K562 (cell line): ENCODE measurements at regions not wholly inside any gene's neighbourhood (a gene's known extent, or its start where the extent isn't known, plus 50 kb on each side); places are given as distances from the start of the nearest gene placed in this dataset.

Experiments
- ATAC-seq: fragments of 200-7000 bp; cut with Tn5 transposase; 3 replicates; pipeline ENCODE4 v1.9.1; 2020; ENCODE audit warnings: moderate library complexity
- BruUV-seq: library from RNA; stranded (reverse); fragments of 400-500 nt; replicated peaks from 2 replicates; lab custom pipeline; 2021; lab: Mats Ljungman, UMichigan
- CTCF ChIA-PET: fragments of 300-600 bp; formaldehyde crosslinking; extraction: SDS; loops from one replicate; lab custom pipeline; 2021; ENCODE audit warnings: low intra/inter-chr PET ratio; lab: Yijun Ruan, JAX
- POLR2A ChIA-PET: fragments of 300-600, 350-650 bp; sonication (Branson Sonifier 250); formaldehyde crosslinking; extraction: SDS; loops from one replicate; lab custom pipeline; 2021; ENCODE audit warnings: antibody characterized with exemption, inconsistent platforms; lab: Yijun Ruan, JAX
- DNase-seq, 4 experiments: peaks; one replicate each; pipeline versions ENCODE4 v3.0.0 to v3.0.0-alpha.2; 2011 to 2018; ENCODE audit warnings: low spot score in 3 of 4, mixed read lengths in 3 of 4; ENCODE audit errors: extremely low read depth in 1 of 4
- FAIRE-seq: peaks from 2 replicates; lab custom pipeline; 2011; peaks lifted over from hg19 to GRCh38; lab: Jason Lieb, UNC
- H2AFZ ChIP-seq: 2 replicates; pipeline ENCODE4 v1.6.0; 2011; ENCODE audit warnings: low read depth, low read length, control low read depth, inconsistent platforms
- H3K27ac ChIP-seq: fragments of 200-600 bp; 3 replicates; pipeline ENCODE4 v1.8.0; 2011; ENCODE audit warnings: low read depth, mild to moderate bottlenecking, control low read depth, inconsistent platforms, low read length, moderate library complexity, mixed read lengths; ENCODE audit errors: extremely low read depth
- H3K27me3 ChIP-seq, 2 experiments: fragments of 300-600 bp in 1 of 2; 2 replicates in 1 of 2; 3 replicates in 1 of 2; pipeline versions ENCODE4 v1.6.0 to v1.8.0; 2011; ENCODE audit warnings: inconsistent platforms in 2 of 2, low read length in 2 of 2, mild to moderate bottlenecking in 1 of 2, mixed read lengths in 1 of 2, moderate library complexity in 1 of 2; ENCODE audit not compliant: control insufficient read depth in 2 of 2, insufficient read depth in 2 of 2
- H3K36me3 ChIP-seq: fragments of 300-600 bp; 3 replicates; pipeline ENCODE4 v1.8.0; 2011; ENCODE audit warnings: mild to moderate bottlenecking, low read length, inconsistent platforms; ENCODE audit not compliant: control insufficient read depth, insufficient read depth
- H3K4me1 ChIP-seq, 2 experiments: fragments of 200-600 bp in 1 of 2; replicated peaks in 1 of 2; 2 replicates in 1 of 2; 3 replicates in 1 of 2; pipeline versions ENCODE4 v1.5.1 to v1.8.0; 2011; ENCODE audit warnings: inconsistent platforms in 2 of 2, low read length in 2 of 2, mild to moderate bottlenecking in 1 of 2, mixed read lengths in 1 of 2, moderate library complexity in 1 of 2; ENCODE audit not compliant: control insufficient read depth in 2 of 2, insufficient read depth in 2 of 2
- H3K4me2 ChIP-seq: 2 replicates; pipeline ENCODE4 v1.6.1; 2011; ENCODE audit warnings: low read length, control low read depth, inconsistent platforms, mixed read lengths; ENCODE audit not compliant: insufficient read depth
- H3K4me3 ChIP-seq: fragments of 200-600 bp; sonication (generic), shearing (Covaris generic); 2 replicates; pipeline ENCODE4 v1.5.1; 2016; ENCODE audit warnings: control low read depth, inconsistent platforms
- H3K79me2 ChIP-seq: fragments of 200-600 bp; 3 replicates; pipeline ENCODE4 v1.8.0; 2011; ENCODE audit warnings: low read length, inconsistent platforms; ENCODE audit not compliant: control insufficient read depth, insufficient read depth
- H3K9ac ChIP-seq, 2 experiments: 2 replicates each; pipeline versions ENCODE4 v1.6.0 to v1.6.1; 2011; ENCODE audit warnings: low read depth in 2 of 2, low read length in 2 of 2, control low read depth in 1 of 2, inconsistent platforms in 1 of 2, mild to moderate bottlenecking in 1 of 2, mixed read lengths in 1 of 2; ENCODE audit not compliant: insufficient read depth in 1 of 2
- H3K9me1 ChIP-seq: one replicate; pipeline ENCODE4 v1.6.0; 2011; ENCODE audit warnings: inconsistent platforms, mild to moderate bottlenecking, low read length, moderate library complexity; ENCODE audit not compliant: control insufficient read depth, insufficient read depth
- H3K9me3 ChIP-seq: replicated peaks from 2 replicates; pipeline ENCODE4 v1.5.1; 2011; ENCODE audit warnings: low read depth, low read length, inconsistent platforms; ENCODE audit not compliant: control insufficient read depth, insufficient read depth
- H4K20me1 ChIP-seq: replicated peaks from 2 replicates; pipeline ENCODE4 v1.6.1; 2011; ENCODE audit warnings: low read length, inconsistent platforms, mixed read lengths; ENCODE audit not compliant: control insufficient read depth, insufficient read depth
- KLF16 ChIP-seq: IDR thresholded peaks from 2 replicates; pipeline ENCODE4 v1.6.1; 2016; ENCODE audit warnings: antibody characterized with exemption
- MTA2 ChIP-seq: fragments of 450-650 bp; IDR thresholded peaks from 2 replicates; pipeline ENCODE4 v1.6.1; 2016; ENCODE audit warnings: low read depth
- NR2C1 ChIP-seq, 2 experiments: fragments of 450-650 bp; IDR thresholded peaks; 2 replicates each; pipeline ENCODE4 v1.6.1; 2017; ENCODE audit warnings: mild to moderate bottlenecking in 2 of 2, antibody characterized with exemption in 1 of 2, inconsistent platforms in 1 of 2, missing compliant biosample characterization in 1 of 2, missing genetic modification characterization in 1 of 2
- RB1 ChIP-seq: fragments of 450-650 bp; IDR thresholded peaks from 2 replicates; pipeline ENCODE4 v1.6.1; 2017; ENCODE audit warnings: low read depth, mild to moderate bottlenecking
- RFX1 ChIP-seq: fragments of 450-650 bp; IDR thresholded peaks from 2 replicates; pipeline ENCODE4 v1.6.1; 2016; ENCODE audit warnings: mild to moderate bottlenecking, moderate library complexity
- whole genome bisulfite sequencing: fragments of 100-300 bp; shearing (Covaris generic); methylation state at CpG from one replicate; pipeline ENCODE4 v1.1.6; 2016; ENCODE audit warnings: low coverage, mixed read lengths; ENCODE audit not compliant: insufficient coverage; ENCODE audit errors: missing lambda C conversion rate; 5-methylcytosine and 5-hydroxymethylcytosine counted together
- in situ Hi-C: fragments of 300-500 bp; cut with MboI; formaldehyde crosslinking; loops from 4 replicates; pipeline ENCODE4 v1.15.0; 2018; ENCODE audit warnings: inconsistent platforms, mixed read lengths
- intact Hi-C: fragments of 100-400 bp; cut with micrococcal nuclease; formaldehyde crosslinking; loops from 2 replicates; pipeline ENCODE4 v1.14.2; 2022
- TF ChIP-seq, protein P1 (sequence below): fragments of 250-450 bp; sonication (Bioruptor Pico); IDR thresholded peaks from 2 replicates; pipeline ENCODE4 v1.6.1; 2021; ENCODE audit warnings: mild to moderate bottlenecking

DNA sequence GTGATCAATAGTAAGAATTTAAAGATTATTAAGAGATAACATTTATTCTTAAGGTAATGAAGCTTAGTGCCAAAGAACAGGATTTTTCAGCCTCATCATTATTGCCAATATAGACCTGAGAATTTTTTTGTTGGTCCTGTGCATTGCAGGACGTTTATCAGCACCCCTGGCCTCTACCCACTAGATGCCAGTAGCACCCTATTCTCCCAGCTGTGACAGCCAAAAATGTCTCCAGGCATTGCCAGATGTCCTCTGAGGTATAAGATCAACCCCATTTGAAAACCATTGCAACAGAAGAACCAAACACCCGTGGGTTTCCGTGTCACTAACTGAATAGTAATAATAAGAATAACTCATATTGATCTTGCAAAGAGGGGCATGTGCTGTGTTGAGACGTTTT is 700.0 kb upstream of the SOX11 start (continued):
- TF ChIP-seq NR2C1 (IDR thresholded peaks at IDR 0.05) = no peak
- no peak for TF ChIP-seq NR2C1 (tag; IDR thresholded peaks at IDR 0.05)
- TF ChIP-seq, protein P1, sequence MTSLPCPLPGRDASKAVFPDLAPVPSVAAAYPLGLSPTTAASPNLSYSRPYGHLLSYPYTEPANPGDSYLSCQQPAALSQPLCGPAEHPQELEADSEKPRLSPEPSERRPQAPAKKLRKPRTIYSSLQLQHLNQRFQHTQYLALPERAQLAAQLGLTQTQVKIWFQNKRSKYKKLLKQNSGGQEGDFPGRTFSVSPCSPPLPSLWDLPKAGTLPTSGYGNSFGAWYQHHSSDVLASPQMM (CRISPR knock-in tag) = no peak

- DNase-seq = no peak
- Histone ChIP-seq H3K9me3 (no peaks in the 10 kb centered on the region; the same call in 1 of the 2 replicates), H3K4me1 (no peaks in the 10 kb centered on the region), H3K4me3 (no peak overlapping the region), H3K9ac (no peak overlapping the region), H2AFZ (no peak overlapping the region), H3K79me2 (no peaks in the 10 kb centered on the region), H3K9me1 (no peaks in the 10 kb centered on the region), H3K36me3 (no peaks in the 10 kb centered on the region), H3K27me3 (no peaks in the 10 kb centered on the region), H3K27ac (no peak overlapping the region), H4K20me1 (no peaks in the 10 kb centered on the region), H3K4me2 (no peak overlapping the region)
- ChIA-PET POLR2A (no interaction called here), CTCF (no interaction called here)
- BruUV-seq = no TSS peak
- TF ChIP-seq RFX1 = no peak
- FAIRE-seq = no peak
- no peak for ATAC-seq
- 1% methylated on average over 5 of the region's 5 CpGs for WGBS
- in situ Hi-C loops = no loop called here
- intact Hi-C loops = no loop called here
Observed at GRCh38 chr2:4995466-4995865, 696.7 kb upstream of the SOX11 start.

DNA sequence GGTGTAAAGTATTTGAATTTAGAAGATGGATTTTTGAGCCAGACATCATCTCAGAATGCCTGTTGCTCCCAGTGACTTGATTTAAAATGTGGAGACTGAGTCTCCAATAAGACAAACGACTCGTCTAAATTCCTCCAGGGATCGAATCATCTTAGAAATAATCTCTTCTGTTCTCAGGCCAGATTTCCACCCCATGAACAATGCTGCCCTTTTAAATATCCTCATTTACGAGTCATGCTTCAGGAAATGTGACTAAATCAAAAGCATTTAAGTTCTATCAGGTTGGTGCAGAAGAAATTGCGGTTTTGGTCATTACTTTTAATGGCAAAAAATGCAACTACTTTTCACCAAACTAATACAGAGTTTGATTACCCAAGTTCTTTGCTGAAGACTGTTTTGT is 684.6 kb upstream of the SOX11 start:
- BruUV-seq = no TSS peak
- H3K9me1 ChIP-seq = no peaks in the 10 kb centered on the region
- no peak overlapping the region for H3K4me2 ChIP-seq
- POLR2A ChIA-PET = no interaction called here
- H3K9ac ChIP-seq = no peak overlapping the region
- H3K27me3 ChIP-seq = no peaks in the 10 kb centered on the region
- no peaks in the 10 kb centered on the region for H3K4me1 ChIP-seq
- no peaks in the 10 kb centered on the region for H4K20me1 ChIP-seq
- FAIRE-seq (no peak), ATAC-seq (no peak), DNase-seq (no peak)
- H3K27ac ChIP-seq = no peak overlapping the region
- 2% methylated on average over 5 of the region's 5 CpGs for WGBS
- no peaks in the 10 kb centered on the region for H3K79me2 ChIP-seq
- intact Hi-C loops = no loop called here
- TF ChIP-seq RB1 (no peak), KLF16 (no peak), MTA2 (no peak)
- H3K9me3 ChIP-seq = no peaks in the 10 kb centered on the region
- H3K36me3 ChIP-seq = no peaks in the 10 kb centered on the region
- CTCF ChIA-PET = no interaction called here
- no peak overlapping the region for H3K4me3 ChIP-seq
- in situ Hi-C loops = no loop called here
- no peak overlapping the region for H2AFZ ChIP-seq
